Spleen (tissue), 11 donors: ENCODE measurements at regions not wholly inside any gene's neighbourhood (a gene's known extent, or its start where the extent isn't known, plus 50 kb on each side); places are given as distances from the start of the nearest gene placed in this dataset.

Experiments
- DNase-seq: peaks from one replicate; pipeline ENCODE4 v3.0.0-alpha.2; 2020
- H3K27ac ChIP-seq, 8 donors: fragments of 200-600 bp; sonication (generic) in 7 of 8; 1 replicate in 4 of 8; 2 replicates in 4 of 8; pipeline versions ENCODE4 v1.5.0 to v1.8.0; 2016 to 2021; ENCODE audit warnings: inconsistent platforms in 4 of 8, mild to moderate bottlenecking in 4 of 8, moderate library complexity in 1 of 8
- H3K27me3 ChIP-seq, 7 donors: fragments of 200-600 bp; sonication (generic) in 6 of 7; replicated peaks in 1 of 7; 1 replicate in 4 of 7; 2 replicates in 3 of 7; pipeline versions ENCODE4 v1.5.0 to v1.8.0; 2016 to 2021; ENCODE audit warnings: inconsistent platforms in 3 of 7, mild to moderate bottlenecking in 1 of 7
- H3K36me3 ChIP-seq, 6 donors: fragments of 200-600 bp; sonication (generic) in 5 of 6; 1 replicate in 4 of 6; 2 replicates in 2 of 6; pipeline versions ENCODE4 v1.5.0 to v1.8.0; 2016 to 2021; ENCODE audit warnings: inconsistent platforms in 2 of 6
- H3K4me1 ChIP-seq, 6 donors: fragments of 200-600 bp; sonication (generic) in 5 of 6; 1 replicate in 3 of 6; 2 replicates in 3 of 6; pipeline versions ENCODE4 v1.5.0 to v1.8.0; 2016 to 2021; ENCODE audit warnings: inconsistent platforms in 3 of 6
- H3K4me3 ChIP-seq, 8 donors: fragments of 200-600 bp; sonication (generic) in 7 of 8; 1 replicate in 4 of 8; 2 replicates in 4 of 8; pipeline versions ENCODE4 v1.5.0 to v1.8.0; 2016 to 2021; ENCODE audit warnings: inconsistent platforms in 4 of 8, mild to moderate bottlenecking in 4 of 8, moderate library complexity in 2 of 8
- H3K9me3 ChIP-seq, 8 donors: fragments of 200-600 bp; sonication (generic) in 7 of 8; 1 replicate in 4 of 8; 2 replicates in 4 of 8; pipeline versions ENCODE4 v1.5.0 to v1.8.0; 2016 to 2021; ENCODE audit warnings: inconsistent platforms in 4 of 8
- POLR2A ChIP-seq, 3 donors: fragments of 450-650 bp; IDR thresholded peaks; one replicate each; pipeline ENCODE4 v1.5.1; 2017; ENCODE audit warnings: antibody characterized with exemption in 3 of 3, mild to moderate bottlenecking in 1 of 3
- POLR2AphosphoS5 ChIP-seq, 3 donors: sonication (generic); formaldehyde crosslinking; IDR thresholded peaks; one replicate each; pipeline ENCODE4 v1.5.1; 2017; ENCODE audit warnings: antibody characterized with exemption in 3 of 3
- WGBS, 5 donors: extraction: QIAGEN DNeasy Blood & Tissue Kit in 3 of 5; methylation state at CpG; one replicate each; pipeline versions ENCODE4 v1.1.5 to v1.1.7; 2013 to 2018; 5-methylcytosine and 5-hydroxymethylcytosine counted together
- intact Hi-C: fragments of 100-400 bp; cut with DNase I; formaldehyde crosslinking; loops from one replicate; pipeline ENCODE4 v1.15.0; 2023; ENCODE audit warnings: low total_unique reads
- TF ChIP-seq, protein P1 (sequence below), 11 experiments: fragments of 200-600 bp in 7 of 11; fragments of 450-650 bp in 4 of 11; sonication (generic) in 4 of 11; IDR thresholded peaks in 8 of 11; conservative IDR thresholded peaks in 3 of 11; 1 replicate in 7 of 11; 2 replicates in 4 of 11; pipeline versions ENCODE4 v1.4.0 to v1.8.0; 2016 to 2021; ENCODE audit warnings: antibody characterized with exemption in 11 of 11, inconsistent platforms in 4 of 11, mild to moderate bottlenecking in 1 of 11
- donor health status: healthy with polysubstance abuse.
- donor health status: DM: no; HTN: no; CAD: no; lungs with moderate emphysema.
- donor health status: DM: no; HTN: no; CAD: no.
- donor health status: Bipolar disorder and iron deficiency.
- donor health status: healthy.
- donor health status: DM: no; HTN: no; CAD: no.
- donor health status: DM: yes; HTN: yes; CAD: no.

DNA sequence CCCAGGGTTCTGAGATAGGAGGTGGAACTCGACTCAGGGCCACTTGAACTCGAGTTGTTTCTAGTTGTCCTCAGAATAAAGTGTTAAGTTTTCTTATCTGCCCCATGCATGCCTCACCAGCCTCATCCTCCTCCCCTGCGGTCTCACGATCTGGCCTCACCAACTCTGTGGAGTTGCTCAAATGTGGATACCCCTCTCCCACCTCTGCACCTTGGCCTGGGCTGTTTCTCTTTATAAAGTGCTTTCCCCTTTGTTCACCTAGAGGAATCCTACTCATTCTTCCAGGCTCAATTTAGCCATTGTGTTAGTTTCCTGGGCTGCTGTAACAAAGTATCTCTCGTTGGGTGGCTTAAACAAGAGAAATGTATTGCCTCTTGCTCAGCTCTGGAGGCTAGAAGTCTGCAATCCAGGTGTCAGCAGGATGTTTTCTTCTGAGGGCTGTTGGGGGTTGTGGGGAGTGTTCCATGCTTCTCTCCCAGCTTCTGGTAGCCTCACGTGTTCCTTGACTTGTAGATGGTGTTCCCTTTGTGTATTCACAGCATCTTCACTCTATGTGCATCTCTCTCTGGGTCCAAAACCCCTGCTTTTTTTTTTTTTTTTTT is 100.7 kb downstream of the MEX3B start:
- Histone ChIP-seq H3K9me3 (peaks cover 0 to 5% (median 3%) of the 10 kb centered on the region in 8 donors), H3K4me1 (no peaks in the 10 kb centered on the region), H3K27ac (no peak overlapping the region), H3K27me3 (peaks cover 0 to 10% (median 0%) of the 10 kb centered on the region in 7 donors), H3K36me3 (no peaks in the 10 kb centered on the region), H3K4me3 (no peak overlapping the region)
- 45 to 60% (median 55%) methylated on average over 6 of the region's 6 CpGs for WGBS, 5 donors
- intact Hi-C loops, result no loop called here
- no peak for DNase-seq
- TF ChIP-seq, protein P1, sequence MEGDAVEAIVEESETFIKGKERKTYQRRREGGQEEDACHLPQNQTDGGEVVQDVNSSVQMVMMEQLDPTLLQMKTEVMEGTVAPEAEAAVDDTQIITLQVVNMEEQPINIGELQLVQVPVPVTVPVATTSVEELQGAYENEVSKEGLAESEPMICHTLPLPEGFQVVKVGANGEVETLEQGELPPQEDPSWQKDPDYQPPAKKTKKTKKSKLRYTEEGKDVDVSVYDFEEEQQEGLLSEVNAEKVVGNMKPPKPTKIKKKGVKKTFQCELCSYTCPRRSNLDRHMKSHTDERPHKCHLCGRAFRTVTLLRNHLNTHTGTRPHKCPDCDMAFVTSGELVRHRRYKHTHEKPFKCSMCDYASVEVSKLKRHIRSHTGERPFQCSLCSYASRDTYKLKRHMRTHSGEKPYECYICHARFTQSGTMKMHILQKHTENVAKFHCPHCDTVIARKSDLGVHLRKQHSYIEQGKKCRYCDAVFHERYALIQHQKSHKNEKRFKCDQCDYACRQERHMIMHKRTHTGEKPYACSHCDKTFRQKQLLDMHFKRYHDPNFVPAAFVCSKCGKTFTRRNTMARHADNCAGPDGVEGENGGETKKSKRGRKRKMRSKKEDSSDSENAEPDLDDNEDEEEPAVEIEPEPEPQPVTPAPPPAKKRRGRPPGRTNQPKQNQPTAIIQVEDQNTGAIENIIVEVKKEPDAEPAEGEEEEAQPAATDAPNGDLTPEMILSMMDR (IDR thresholded peaks at IDR 0.05 in 8 of 11, conservative IDR thresholded peaks at IDR 0.05 in 3 of 11), result no peak
- TF ChIP-seq POLR2A (IDR thresholded peaks at IDR 0.05) (no peak), POLR2AphosphoS5 (IDR thresholded peaks at IDR 0.05) (no peak)

- no peak for DNase-seq
- H3K9me3 ChIP-seq, result peaks cover 0 to 13% (median 11%) of the 10 kb centered on the region in 8 donors
- H3K27me3 ChIP-seq, result peaks cover 0 to 3% (median 0%) of the 10 kb centered on the region in 7 donors
- H3K27ac ChIP-seq, result no peak overlapping the region
- TF ChIP-seq, protein P1 (IDR thresholded peaks at IDR 0.05 in 8 of 11, conservative IDR thresholded peaks at IDR 0.05 in 3 of 11), result no peak
- TF ChIP-seq POLR2A (IDR thresholded peaks at IDR 0.05) (no peak), POLR2AphosphoS5 (IDR thresholded peaks at IDR 0.05) (no peak)
- intact Hi-C loops, result no loop called here
- no peak overlapping the region for H3K4me3 ChIP-seq
- WGBS, 5 donors, result 70 to 79% (median 73%) methylated on average over 3 of the region's 3 CpGs
- no peaks in the 10 kb centered on the region for H3K4me1 ChIP-seq
- no peaks in the 10 kb centered on the region for H3K36me3 ChIP-seq
These were observed 103.1 kb downstream of the MEX3B start for GRCh38 chr15:81942655-81943195.

DNA sequence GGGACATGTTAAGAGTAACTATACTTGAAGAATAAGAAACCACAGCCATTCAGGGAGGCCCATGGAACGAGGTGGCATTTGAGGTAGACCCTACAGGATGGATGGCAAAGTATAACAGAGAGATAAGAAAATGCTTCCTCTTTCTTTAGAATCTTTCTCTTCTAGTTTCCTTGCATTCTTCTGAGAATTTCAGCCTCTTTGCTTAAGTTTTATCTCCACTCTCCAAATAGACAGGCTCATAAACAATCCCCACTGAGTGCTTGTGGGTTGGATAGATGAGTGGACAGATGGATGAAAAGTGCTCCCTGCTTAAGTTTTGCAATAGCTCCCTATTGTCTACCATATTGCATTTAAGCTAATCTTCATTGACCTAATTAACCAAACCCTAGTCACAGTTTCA is 103.7 kb downstream of the MEX3B start:
- TF ChIP-seq, protein P1 (IDR thresholded peaks at IDR 0.05 in 8 of 11, conservative IDR thresholded peaks at IDR 0.05 in 3 of 11), result no peak
- TF ChIP-seq POLR2AphosphoS5 (IDR thresholded peaks at IDR 0.05) (no peak), POLR2A (IDR thresholded peaks at IDR 0.05) (no peak)
- no peak overlapping the region for H3K27ac ChIP-seq
- intact Hi-C loops, result no loop called here
- H3K9me3 ChIP-seq, result peaks cover 0 to 13% (median 11%) of the 10 kb centered on the region in 8 donors
- peaks cover 0 to 3% (median 0%) of the 10 kb centered on the region in 7 donors for H3K27me3 ChIP-seq
- no peak for DNase-seq
- no peaks in the 10 kb centered on the region for H3K36me3 ChIP-seq
- no peak overlapping the region for H3K4me3 ChIP-seq
- 9 to 19% (median 15%) methylated on average over 1 of the region's 1 CpG for WGBS, 5 donors
- H3K4me1 ChIP-seq, result no peaks in the 10 kb centered on the region

- Histone ChIP-seq H3K4me3 (no peak overlapping the region), H3K4me1 (no peaks in the 10 kb centered on the region), H3K27ac (no peak overlapping the region), H3K9me3 (peaks cover 0 to 13% (median 11%) of the 10 kb centered on the region in 8 donors), H3K36me3 (no peaks in the 10 kb centered on the region), H3K27me3 (peaks cover 0 to 3% (median 0%) of the 10 kb centered on the region in 7 donors)
- 66 to 82% (median 73%) methylated on average over 4 of the region's 4 CpGs for WGBS, 5 donors
- DNase-seq, result no peak
- intact Hi-C loops, result no loop called here
- no peak for TF ChIP-seq POLR2A (IDR thresholded peaks at IDR 0.05)
These were observed 104.3 kb downstream of the MEX3B start for GRCh38 chr15:81941479-81941878.
